Coronary artery (tissue), 2 donors: ENCODE measurements at regions not wholly inside any gene's neighbourhood (a gene's known extent, or its start where the extent isn't known, plus 50 kb on each side); places are given as distances from the start of the nearest gene placed in this dataset.

Experiments
- DNase-seq: peaks from one replicate; pipeline ENCODE4 v3.0.0-alpha.2; 2017; ENCODE audit warnings: low spot score
- H3K27ac ChIP-seq, 2 donors: fragments of 200-600 bp; sonication (generic); one replicate each; pipeline ENCODE4 v1.5.1; 2016 to 2019
- H3K4me3 ChIP-seq: fragments of 200-600 bp; sonication (generic); 2 replicates; pipeline ENCODE4 v1.5.1; 2016; ENCODE audit warnings: mild to moderate bottlenecking, moderate library complexity
- TF ChIP-seq, protein P1 (sequence below): fragments of 200-600 bp; sonication (generic); IDR thresholded peaks from one replicate; pipeline ENCODE4 v1.5.1; 2019; ENCODE audit warnings: antibody characterized with exemption

GRCh38 chr6:71642120-71642519 is 244.2 kb upstream of the RIMS1 start:
- DNase-seq = no peak
- TF ChIP-seq, protein P1, sequence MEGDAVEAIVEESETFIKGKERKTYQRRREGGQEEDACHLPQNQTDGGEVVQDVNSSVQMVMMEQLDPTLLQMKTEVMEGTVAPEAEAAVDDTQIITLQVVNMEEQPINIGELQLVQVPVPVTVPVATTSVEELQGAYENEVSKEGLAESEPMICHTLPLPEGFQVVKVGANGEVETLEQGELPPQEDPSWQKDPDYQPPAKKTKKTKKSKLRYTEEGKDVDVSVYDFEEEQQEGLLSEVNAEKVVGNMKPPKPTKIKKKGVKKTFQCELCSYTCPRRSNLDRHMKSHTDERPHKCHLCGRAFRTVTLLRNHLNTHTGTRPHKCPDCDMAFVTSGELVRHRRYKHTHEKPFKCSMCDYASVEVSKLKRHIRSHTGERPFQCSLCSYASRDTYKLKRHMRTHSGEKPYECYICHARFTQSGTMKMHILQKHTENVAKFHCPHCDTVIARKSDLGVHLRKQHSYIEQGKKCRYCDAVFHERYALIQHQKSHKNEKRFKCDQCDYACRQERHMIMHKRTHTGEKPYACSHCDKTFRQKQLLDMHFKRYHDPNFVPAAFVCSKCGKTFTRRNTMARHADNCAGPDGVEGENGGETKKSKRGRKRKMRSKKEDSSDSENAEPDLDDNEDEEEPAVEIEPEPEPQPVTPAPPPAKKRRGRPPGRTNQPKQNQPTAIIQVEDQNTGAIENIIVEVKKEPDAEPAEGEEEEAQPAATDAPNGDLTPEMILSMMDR = no peak
- H3K4me3 ChIP-seq = no peak overlapping the region
- H3K27ac ChIP-seq = no peak overlapping the region

DNA sequence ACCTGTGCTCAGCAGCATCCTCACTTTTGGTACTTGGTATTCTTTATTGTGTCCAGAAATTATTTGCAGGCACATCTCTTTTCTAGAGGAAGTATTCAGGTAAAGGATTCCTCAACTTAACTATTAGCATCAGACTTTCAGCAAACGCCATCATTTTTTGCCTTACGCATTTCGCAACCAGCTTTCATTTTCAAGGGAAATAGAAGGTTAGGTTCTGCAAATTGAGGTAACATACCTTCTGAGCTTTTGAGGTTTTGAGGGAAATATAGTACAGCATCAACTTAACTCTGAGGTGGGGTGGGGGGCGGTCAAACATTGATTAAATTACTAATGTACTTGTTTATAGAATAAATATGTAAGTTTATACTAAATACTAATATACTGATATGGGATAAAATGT is 243.6 kb upstream of the RIMS1 start:
- DNase-seq = no peak
- H3K27ac ChIP-seq = no peak overlapping the region
- TF ChIP-seq, protein P1 = no peak
- no peak overlapping the region for H3K4me3 ChIP-seq

DNA sequence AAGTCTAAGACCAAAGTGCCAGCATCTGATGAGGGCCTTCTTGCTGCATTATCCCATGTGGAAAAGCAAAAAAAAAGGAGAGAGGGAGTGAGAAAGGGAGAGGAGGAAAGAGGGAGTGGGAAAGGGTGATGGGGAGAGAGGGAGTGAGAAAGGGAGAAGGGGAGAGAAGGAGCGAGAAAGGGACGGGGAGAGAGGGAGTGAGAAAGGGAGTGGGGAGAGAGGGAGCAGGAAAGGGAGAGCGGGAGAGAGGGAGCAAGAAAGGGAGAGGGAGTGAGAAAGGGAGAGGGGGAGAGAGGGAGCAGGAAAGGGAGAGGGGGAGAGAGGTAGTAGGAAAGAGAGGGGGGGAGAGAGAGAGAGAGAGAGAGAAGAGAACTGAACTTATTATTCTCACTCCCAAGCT is 241.1 kb upstream of the RIMS1 start:
- TF ChIP-seq, protein P1 = no peak
- no peak overlapping the region for H3K27ac ChIP-seq
- no peak for DNase-seq
- H3K4me3 ChIP-seq = no peak overlapping the region

- TF ChIP-seq, protein P1 = no peak
- Histone ChIP-seq H3K4me3 (no peak overlapping the region), H3K27ac (no peak overlapping the region)
- no peak for DNase-seq
Observed at GRCh38 chr6:71649915-71650314, 236.4 kb upstream of the RIMS1 start.

DNA sequence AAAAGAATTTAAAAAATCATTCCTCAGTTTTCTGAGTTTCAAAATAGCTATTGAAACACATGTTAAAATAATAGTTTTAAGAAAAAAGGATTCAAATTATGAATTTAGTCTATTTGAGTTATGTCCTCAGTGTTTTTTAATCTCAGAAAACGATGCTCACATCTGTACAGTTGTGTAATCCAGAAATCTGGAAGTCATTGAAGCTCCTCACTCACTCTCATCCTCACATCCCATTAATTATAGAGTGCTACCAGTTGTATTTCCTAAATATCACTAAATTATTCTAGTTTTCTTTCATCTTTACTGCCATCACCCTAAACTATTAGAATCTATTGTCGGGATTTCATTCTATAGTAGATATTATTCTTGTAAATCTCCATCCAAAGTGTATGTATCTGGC is 234.7 kb upstream of the RIMS1 start:
- DNase-seq = no peak
- Histone ChIP-seq H3K4me3 (no peak overlapping the region), H3K27ac (no peak overlapping the region)
- TF ChIP-seq, protein P1 = no peak

DNA sequence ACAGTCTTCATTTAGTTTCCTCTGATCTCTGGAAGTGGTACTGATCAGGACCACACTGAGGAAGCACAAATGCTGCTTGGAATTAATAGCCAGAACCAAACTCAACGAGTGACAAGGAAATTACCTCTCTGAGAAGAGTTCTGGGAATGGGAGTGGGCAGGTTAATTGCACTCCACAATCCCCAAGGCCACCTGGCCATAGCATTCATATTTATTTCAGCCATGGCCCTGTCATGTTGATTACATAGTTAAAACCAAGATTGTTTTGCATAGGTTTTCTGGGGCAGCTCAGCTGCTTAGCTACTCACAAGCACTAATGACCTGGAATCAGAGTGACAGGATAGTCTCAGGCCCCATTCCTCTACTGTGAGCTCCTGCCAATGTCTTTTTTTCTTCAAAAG is 230.2 kb upstream of the RIMS1 start:
- H3K27ac ChIP-seq = no peak overlapping the region
- no peak overlapping the region for H3K4me3 ChIP-seq
- TF ChIP-seq, protein P1 = no peak
- no peak for DNase-seq

GRCh38 chr6:71665931-71666330 is 220.4 kb upstream of the RIMS1 start:
- H3K27ac ChIP-seq = no peak overlapping the region
- DNase-seq = no peak
- H3K4me3 ChIP-seq = no peak overlapping the region
- TF ChIP-seq, protein P1 = no peak
